DND-41 (cell line): ENCODE measurements at regions not wholly inside any gene's neighbourhood (a gene's known extent, or its start where the extent isn't known, plus 50 kb on each side); places are given as distances from the start of the nearest gene placed in this dataset.

Source experiments
- CTCF ChIP-seq: IDR thresholded peaks from 2 replicates; pipeline ENCODE4 v1.5.1; 2012; ENCODE audit warnings: borderline replicate concordance, low read length, moderate library complexity, mild to moderate bottlenecking; ENCODE audit not compliant: poor library complexity, severe bottlenecking; ENCODE audit errors: extremely low read depth
- EZH2 ChIP-seq: IDR thresholded peaks from 3 replicates; pipeline ENCODE4 v1.6.1; 2012; ENCODE audit warnings: borderline replicate concordance, low read depth, mild to moderate bottlenecking, moderate library complexity, low read length, inconsistent platforms; ENCODE audit not compliant: severe bottlenecking

- no peak for TF ChIP-seq CTCF
- TF ChIP-seq EZH2, result no peak
Observed at GRCh38 chr2:118584877-118585276, 262.6 kb downstream of the EN1 start.
